Stimulated activated naive CD8-positive, alpha-beta T cell treated with anti-CD3 and anti-CD28 coated beads, Interleukin-15, Interleukin-2, amounts not matched to agents 100 ng/mL and 50 ng/mL, for 24 hours (primary cell): ENCODE measurements at regions not wholly inside any gene's neighbourhood (a gene's known extent, or its start where the extent isn't known, plus 50 kb on each side); places are given as distances from the start of the nearest gene placed in this dataset.
"Not testable (repeated sequence)": the region's sequence is repeated elsewhere in the genome, so short reads cannot be mapped to it uniquely, and the experiment has no call there.

Experiments used
- H3K27ac Mint-ChIP-seq: one replicate; pipeline ENCODE4 v1.8.0; 2021; ENCODE audit warnings: mild to moderate bottlenecking, mixed read lengths
- H3K27me3 Mint-ChIP-seq: one replicate; pipeline ENCODE4 v1.8.0; 2021; ENCODE audit warnings: mixed read lengths
- H3K36me3 Mint-ChIP-seq: one replicate; pipeline ENCODE4 v1.8.0; 2021; ENCODE audit warnings: low read depth, mixed read lengths
- H3K4me1 Mint-ChIP-seq: one replicate; pipeline ENCODE4 v1.8.0; 2021; ENCODE audit warnings: low read depth, mixed read lengths
- H3K4me3 Mint-ChIP-seq: one replicate; pipeline ENCODE4 v1.8.0; 2021; ENCODE audit warnings: mild to moderate bottlenecking, mixed read lengths
- H3K9me3 Mint-ChIP-seq: one replicate; pipeline ENCODE4 v1.8.0; 2021; ENCODE audit warnings: mixed read lengths

DNA sequence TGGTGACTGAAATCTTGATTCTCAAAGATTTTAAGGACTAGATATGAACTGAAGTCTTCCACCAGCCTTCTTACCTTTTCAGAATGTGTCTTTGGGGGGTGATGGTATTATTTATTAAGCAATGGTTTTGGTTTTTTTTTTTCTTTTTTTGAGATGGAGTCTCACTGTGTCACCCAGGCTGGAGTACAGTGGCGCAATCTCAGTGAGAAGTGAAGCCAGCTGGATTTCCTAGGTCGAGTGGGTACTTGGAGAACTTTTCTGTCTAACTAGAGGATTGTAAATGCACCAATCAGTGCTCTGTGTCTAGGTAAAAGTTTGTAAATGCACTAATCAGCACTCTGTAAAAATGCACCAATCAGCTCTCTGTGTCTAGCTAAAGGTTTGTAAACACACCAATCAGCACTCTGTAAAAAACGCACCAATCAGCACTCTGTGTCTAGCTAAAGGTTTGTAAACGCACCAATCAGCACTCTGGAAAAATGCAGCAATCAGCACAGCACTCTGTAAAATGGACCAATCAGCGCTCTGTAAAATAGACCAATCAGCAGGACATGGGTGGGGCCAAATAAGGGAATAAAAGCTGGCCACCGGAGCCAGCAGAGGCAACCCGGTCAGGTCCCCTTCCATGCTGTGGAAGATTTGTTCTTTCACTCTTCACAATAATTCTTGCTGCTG, 97.1 kb downstream of the COPRS start:
- H3K36me3 Mint-ChIP-seq = not testable (repeated sequence)
- peaks cover 18% of the 10 kb centered on the region for H3K27me3 Mint-ChIP-seq

DNA sequence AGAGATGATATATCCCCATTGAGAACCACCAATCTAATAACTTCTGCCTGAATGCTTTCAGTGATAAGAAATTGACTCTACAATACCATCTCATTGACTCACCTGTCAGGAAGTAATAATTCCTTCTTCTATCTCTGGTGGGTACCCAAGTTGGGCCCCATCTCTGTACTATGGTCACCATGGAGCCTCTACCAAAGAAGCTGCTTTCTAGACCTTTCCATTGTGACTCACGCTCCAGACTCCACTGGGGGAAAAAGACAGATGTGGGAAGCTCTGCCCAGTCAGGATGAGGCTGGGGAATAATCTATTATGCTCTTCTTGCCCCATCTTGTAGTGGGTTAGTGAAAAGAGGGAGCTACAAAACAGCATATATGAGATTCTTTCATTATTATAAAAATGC, 100.4 kb downstream of the COPRS start:
- Mint-ChIP-seq H3K27me3 (peaks cover 18% of the 10 kb centered on the region), H3K27ac (no peak overlapping the region), H3K36me3 (no peaks in the 10 kb centered on the region), H3K9me3 (no peaks in the 10 kb centered on the region), H3K4me1 (no peaks in the 10 kb centered on the region), H3K4me3 (no peak overlapping the region)

More for the DNA sequence above, 97.1 kb downstream of the COPRS start:
- H3K4me3 Mint-ChIP-seq, H3K27ac Mint-ChIP-seq, H3K9me3 Mint-ChIP-seq, H3K4me1 Mint-ChIP-seq: not testable (repeated sequence)

DNA sequence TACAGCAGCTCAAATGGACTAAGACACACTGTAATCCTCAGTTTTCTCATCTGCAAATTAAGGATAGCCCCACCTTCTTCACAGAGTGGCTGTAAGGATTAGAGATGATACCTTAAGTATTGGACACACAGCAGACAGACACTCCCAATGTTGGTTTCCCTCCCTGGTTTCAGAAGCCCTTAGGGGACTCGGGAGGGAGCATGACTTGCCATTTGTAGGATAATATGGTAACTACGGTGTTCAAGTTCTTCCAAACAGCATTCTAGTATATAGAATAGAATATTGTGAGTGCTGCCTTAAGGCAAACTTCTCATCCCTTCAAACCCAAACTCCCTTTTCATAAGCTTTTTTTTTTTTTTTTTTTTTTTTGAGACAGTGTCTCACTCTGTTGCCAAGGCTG, 101.9 kb downstream of the COPRS start:
- H3K36me3 Mint-ChIP-seq = no peaks in the 10 kb centered on the region
- H3K9me3 Mint-ChIP-seq = no peaks in the 10 kb centered on the region
- peaks cover 9% of the 10 kb centered on the region for H3K27me3 Mint-ChIP-seq
- H3K4me1 Mint-ChIP-seq = no peaks in the 10 kb centered on the region
- H3K4me3 Mint-ChIP-seq = no peak overlapping the region
- H3K27ac Mint-ChIP-seq = no peak overlapping the region

DNA sequence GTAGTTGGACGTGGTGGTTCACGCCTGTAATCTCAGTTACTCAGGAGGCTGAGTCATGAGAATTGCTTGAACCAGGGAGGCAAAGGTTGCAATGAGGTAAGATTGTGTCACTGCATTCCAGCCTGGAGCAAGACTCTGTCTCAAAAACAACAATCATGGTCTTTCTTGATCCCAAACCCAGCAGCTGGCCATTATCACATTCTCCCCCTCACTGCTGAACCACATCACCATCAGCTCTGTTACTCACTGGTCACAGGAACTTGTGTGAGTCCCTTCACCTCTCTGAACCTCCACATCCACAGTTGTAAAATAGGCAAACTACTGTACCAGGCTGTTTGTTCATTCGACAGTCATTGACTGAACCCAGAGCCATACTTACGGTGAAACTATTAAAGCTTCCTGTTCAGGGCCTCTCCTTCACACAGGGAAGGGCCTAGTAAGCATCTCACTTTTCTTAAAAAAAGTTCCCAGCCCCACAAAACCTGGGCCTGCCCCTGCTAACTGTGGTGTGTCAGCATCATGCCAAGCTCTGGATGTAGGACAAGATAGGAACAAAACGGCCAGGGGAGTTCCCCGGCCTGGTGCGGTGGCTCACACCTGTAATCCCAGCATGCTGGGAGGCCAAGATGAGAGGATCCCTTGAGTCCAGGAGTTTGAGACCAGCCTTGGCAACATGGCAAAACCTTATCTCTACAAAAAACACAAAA, 104.7 kb downstream of the COPRS start:
- Mint-ChIP-seq H3K9me3 (no peaks in the 10 kb centered on the region), H3K27ac (no peak overlapping the region), H3K36me3 (no peaks in the 10 kb centered on the region), H3K27me3 (peaks cover 5% of the 10 kb centered on the region), H3K4me3 (no peak overlapping the region), H3K4me1 (no peaks in the 10 kb centered on the region)

DNA sequence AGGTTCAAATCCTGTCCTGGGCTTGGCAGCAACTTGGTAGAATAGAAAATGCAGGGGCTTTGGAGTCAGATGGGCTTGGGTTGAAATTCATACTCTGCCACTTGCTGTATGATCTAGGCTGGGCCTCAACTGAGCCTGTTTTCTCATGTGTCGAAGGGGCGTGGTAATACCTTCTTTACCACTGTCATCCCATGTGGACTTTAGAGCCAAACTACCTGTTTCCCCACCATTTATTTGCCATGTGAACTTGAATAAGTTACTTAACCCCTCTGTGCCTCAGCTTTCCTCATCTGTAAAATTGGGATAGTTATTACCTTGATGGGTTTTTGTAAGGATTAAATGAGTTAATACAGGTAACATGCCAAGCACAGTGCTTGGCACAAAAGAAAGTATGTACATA, 106.0 kb downstream of the COPRS start:
- Mint-ChIP-seq H3K4me3 (no peak overlapping the region), H3K27ac (no peak overlapping the region), H3K27me3 (no peaks in the 10 kb centered on the region), H3K4me1 (no peaks in the 10 kb centered on the region), H3K36me3 (no peaks in the 10 kb centered on the region), H3K9me3 (no peaks in the 10 kb centered on the region)

DNA sequence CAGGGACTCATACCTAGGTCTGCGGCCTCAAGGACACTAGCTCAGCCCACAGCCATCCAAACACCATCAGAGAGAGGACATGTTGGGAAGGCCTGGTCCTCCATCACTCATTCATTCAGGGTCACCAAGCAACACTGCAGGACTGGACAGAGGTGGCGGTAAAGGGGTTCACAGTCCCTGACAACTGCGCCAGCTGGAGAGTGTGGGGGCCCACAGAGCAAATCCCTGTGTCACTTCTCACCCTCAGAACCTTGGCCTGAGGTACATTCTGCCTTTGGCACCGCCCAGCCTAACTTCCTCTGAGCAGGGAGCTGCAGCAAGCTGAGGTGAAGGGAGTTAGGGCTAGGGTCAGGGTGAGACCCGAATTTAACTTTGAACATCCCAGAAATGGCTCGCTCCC, 106.5 kb downstream of the COPRS start:
- Mint-ChIP-seq H3K36me3 (no peaks in the 10 kb centered on the region), H3K4me3 (no peak overlapping the region), H3K27ac (no peak overlapping the region), H3K9me3 (no peaks in the 10 kb centered on the region), H3K27me3 (no peaks in the 10 kb centered on the region), H3K4me1 (no peaks in the 10 kb centered on the region)

DNA sequence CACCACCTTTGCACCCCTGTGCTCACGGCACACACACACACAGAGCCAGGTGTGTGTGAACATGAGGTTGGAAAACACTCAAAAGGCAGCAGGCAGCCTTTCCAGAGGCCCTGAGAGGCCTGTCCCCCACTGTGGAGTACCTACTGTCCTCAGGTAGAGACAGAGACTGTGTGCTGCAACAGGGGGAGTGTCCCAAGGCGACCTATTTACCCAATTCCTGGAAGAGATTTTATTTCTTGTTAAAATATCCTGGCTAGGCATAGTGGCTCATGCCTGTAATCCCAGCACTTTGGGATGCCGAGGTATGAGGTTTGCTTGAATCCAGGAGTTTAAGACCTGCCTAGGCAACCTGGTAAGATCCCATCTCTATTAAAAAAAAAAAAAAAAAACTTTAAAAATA, 108.5 kb downstream of the COPRS start:
- Mint-ChIP-seq H3K36me3 (no peaks in the 10 kb centered on the region), H3K9me3 (no peaks in the 10 kb centered on the region), H3K27ac (no peak overlapping the region), H3K27me3 (no peaks in the 10 kb centered on the region), H3K4me3 (no peak overlapping the region), H3K4me1 (no peaks in the 10 kb centered on the region)

DNA sequence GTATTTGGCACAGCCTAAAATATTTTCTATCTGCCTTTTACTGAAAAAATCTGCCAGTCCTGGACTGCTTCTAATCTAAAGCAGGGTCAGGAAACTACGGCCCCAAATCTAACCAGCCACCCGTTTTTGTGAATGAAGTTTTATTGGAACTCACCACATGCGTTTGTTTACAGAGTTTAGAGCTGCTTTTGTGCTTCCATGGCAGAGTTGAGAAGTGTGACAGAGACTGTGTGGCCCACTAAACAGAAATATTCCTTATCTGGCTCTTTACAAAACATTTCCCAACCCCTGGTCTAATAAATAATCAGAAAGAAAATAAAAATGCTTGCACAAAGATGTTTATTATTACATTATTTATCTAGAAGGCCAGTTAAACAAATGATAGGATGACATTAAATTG, 110.2 kb downstream of the COPRS start:
- no peaks in the 10 kb centered on the region for H3K36me3 Mint-ChIP-seq
- no peak overlapping the region for H3K27ac Mint-ChIP-seq
- peaks cover 5% of the 10 kb centered on the region for H3K27me3 Mint-ChIP-seq
- H3K4me3 Mint-ChIP-seq = no peak overlapping the region
- H3K9me3 Mint-ChIP-seq = no peaks in the 10 kb centered on the region
- no peaks in the 10 kb centered on the region for H3K4me1 Mint-ChIP-seq

DNA sequence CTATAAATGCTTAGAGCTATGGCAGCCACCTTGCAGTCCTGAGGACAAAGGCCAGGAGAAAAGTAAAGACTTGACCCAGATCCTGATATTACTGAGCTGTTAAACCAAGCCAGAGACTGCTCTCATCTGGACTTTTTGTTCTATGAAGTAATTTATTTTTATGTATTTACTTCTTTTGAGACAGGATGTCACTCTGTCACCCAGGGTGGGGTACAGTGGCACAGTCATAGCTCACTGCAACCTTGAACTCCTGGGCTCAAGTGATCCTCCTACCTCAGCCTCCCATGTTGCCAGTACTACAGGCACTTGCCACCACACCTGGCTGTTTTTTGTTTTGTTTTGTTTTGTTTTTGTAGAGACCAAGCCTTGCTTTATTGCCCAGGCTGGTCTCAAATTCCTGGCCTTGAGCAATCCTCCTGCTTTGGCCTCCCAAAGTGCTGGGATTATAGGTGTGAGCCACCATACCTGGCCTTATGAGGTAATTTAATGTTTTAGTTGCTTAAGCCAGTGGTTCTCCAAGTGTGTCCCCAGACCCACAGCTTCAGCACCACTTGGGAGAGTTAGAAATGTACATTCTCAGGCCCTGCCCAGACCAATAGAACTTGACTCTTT, 112.1 kb downstream of the COPRS start:
- Mint-ChIP-seq H3K36me3 (no peaks in the 10 kb centered on the region), H3K27ac (no peak overlapping the region), H3K4me1 (no peaks in the 10 kb centered on the region), H3K9me3 (no peaks in the 10 kb centered on the region), H3K4me3 (no peak overlapping the region), H3K27me3 (peaks cover 15% of the 10 kb centered on the region)

DNA sequence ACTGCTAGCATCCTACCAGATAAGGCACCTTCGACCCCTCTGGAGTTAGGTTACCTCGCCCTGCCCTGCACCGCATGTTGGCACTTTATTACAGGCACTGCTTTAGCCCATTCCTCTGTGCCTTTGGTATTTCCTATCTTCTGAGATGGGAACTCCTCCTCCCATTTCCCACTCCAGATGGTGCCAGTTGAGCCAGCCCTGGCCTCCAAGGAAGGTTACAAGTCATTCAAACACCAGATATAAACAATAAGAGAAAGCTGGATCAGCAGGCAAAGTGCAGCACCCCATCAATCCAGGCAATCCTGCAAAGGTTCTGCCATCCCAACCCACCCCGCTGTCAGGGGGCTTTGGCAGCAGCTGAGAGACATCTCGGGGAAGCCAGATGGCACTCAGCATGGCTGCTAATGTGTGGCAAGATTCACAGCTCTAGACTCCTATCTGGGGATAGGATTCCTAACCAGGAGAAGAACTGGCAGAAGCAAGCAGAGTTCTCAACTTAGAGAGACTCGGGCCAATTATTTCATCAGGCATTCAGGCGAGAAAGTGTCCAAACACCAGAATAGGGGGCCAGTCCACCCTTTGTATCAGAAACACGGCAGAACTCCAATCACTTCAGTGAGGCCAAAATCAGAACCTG, 113.0 kb downstream of the COPRS start:
- H3K27ac Mint-ChIP-seq = no peak overlapping the region
- H3K4me3 Mint-ChIP-seq = no peak overlapping the region
- no peaks in the 10 kb centered on the region for H3K36me3 Mint-ChIP-seq

DNA sequence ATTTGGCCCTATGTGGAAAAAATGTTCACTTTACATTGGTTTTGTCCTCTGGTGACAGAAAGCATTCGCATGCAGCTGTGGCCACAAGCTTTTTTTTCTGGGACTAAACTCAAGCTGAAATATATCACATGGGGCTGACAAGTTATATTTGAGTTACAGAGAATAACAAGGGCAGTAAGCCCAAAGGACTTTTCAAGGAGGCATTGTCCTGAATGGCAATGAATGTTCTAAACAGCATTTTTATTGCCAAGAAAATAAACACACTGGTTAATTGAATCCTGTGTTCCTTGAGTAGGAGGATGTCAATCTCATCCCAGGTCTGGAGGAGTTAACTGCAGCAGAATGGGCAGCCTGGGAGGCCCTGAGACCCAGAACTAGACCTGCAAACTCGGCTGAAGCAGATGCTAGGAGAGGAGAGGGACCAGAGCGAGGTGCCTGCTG, 114.5 kb downstream of the COPRS start:
- Mint-ChIP-seq H3K4me1 (no peaks in the 10 kb centered on the region), H3K4me3 (no peak overlapping the region), H3K27me3 (peaks cover 30% of the 10 kb centered on the region), H3K9me3 (no peaks in the 10 kb centered on the region), H3K36me3 (no peaks in the 10 kb centered on the region), H3K27ac (no peak overlapping the region)

More for the DNA sequence above, 113.0 kb downstream of the COPRS start:
- Mint-ChIP-seq H3K27me3 (peaks cover 21% of the 10 kb centered on the region), H3K9me3 (no peaks in the 10 kb centered on the region), H3K4me1 (no peaks in the 10 kb centered on the region)

DNA sequence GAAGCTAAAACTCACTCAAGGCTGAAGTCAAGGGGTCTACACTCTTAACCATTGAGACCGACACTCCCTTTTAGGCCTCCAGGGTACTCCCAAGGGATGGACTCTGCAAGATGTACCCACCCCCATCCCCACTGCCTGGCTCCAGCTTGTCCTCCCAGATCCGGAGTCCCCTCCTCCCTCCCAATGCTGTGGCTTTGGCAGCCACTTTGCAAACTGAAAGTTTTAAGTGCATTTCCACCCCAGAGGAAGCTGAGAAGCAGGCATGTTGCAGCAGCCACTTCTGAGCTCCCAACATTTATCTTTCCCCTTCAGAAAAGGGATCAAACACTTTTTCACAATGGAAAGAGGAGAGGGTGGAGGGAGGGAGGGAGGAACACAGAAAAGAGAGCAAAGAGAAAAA, 115.2 kb downstream of the COPRS start:
- Mint-ChIP-seq H3K4me3 (no peak overlapping the region), H3K36me3 (no peaks in the 10 kb centered on the region), H3K27me3 (peaks cover 30% of the 10 kb centered on the region), H3K9me3 (no peaks in the 10 kb centered on the region), H3K27ac (no peak overlapping the region), H3K4me1 (no peaks in the 10 kb centered on the region)

DNA sequence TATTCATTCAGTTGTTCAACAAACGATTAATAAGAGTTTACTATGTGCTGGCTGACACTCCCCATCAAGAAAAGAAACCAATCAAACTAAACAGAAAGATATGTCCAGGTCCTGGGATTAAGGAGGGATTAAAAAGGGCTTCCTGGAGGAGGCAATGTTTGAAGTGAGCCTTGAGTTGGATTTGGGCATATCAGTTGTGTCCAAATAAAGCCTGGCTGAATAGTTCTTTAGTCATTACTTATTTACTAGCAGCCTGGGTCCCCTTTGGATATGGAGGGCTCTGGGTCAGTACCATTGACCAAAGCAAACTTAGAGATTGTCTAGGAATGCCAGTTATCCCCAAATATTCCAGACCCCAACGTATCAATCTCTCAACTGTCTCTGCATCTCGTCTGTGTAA, 117.7 kb downstream of the COPRS start:
- Mint-ChIP-seq H3K27ac (no peak overlapping the region), H3K36me3 (no peaks in the 10 kb centered on the region), H3K27me3 (peaks cover 33% of the 10 kb centered on the region), H3K4me1 (no peaks in the 10 kb centered on the region), H3K4me3 (no peak overlapping the region), H3K9me3 (no peaks in the 10 kb centered on the region)

DNA sequence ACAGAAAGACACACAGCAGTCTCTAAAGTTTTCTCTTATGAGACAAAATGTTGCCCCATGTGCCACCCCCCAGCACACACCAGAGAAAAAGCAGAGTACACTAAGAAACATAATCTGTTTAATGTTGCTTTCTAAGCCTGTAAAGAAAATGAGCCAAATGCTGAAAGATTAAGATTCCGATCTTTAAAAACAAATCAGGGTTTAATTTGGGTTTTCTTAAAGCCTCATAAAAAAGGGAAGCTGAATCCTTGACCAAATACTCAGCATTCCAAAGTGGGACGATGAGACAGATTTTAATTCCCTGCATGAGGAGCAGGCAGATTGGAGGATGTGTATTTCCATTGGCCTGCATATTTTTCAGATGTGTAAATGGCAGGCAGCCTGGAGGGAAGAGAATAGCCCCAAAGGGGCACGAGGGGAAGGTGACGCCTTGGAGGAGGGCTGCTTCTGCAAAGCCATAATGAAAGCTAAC, 118.4 kb downstream of the COPRS start:
- Mint-ChIP-seq H3K4me3 (no peak overlapping the region), H3K27ac (no peak overlapping the region), H3K36me3 (no peaks in the 10 kb centered on the region), H3K9me3 (no peaks in the 10 kb centered on the region), H3K27me3 (peaks cover 33% of the 10 kb centered on the region), H3K4me1 (no peaks in the 10 kb centered on the region)
